ENCODE measurements at regions not wholly inside any gene's neighbourhood (a gene's known extent, or its start where the extent isn't known, plus 50 kb on each side); places are given as distances from the start of the nearest gene placed in this dataset.

GRCh38 chr14:71606575-71606974 lies 325.7 kb upstream of the RGS6 start:
- ATAC-seq (no peak), DNase-seq (no peak)
- 93% methylated on average over 4 of the region's 5 CpGs for WGBS (ENCODE audit: insufficient coverage)
- no peak for TF ChIP-seq CTCF (IDR thresholded peaks at IDR 0.05)
- H3K27ac Mint-ChIP-seq = no peak overlapping the region
- Histone ChIP-seq H3K36me3 (ENCODE audit: control insufficient read depth, insufficient read depth, low read length) (no peaks in the 10 kb centered on the region), H3K9me3 (ENCODE audit: control insufficient read depth, insufficient read depth, low read length) (no peaks in the 10 kb centered on the region), H3K4me3 (ENCODE audit: low read length) (no peak overlapping the region), H3K27ac (ENCODE audit: low read length) (no peak overlapping the region), H3K27me3 (ENCODE audit: control insufficient read depth, insufficient read depth, low read length) (no peaks in the 10 kb centered on the region), H3K4me1 (ENCODE audit: control insufficient read depth, insufficient read depth, low read length) (peaks cover 10% of the 10 kb centered on the region)
- H3K36me3 Mint-ChIP-seq = peaks cover 17% of the 10 kb centered on the region
- H3K27me3 Mint-ChIP-seq (ENCODE audit: low read depth in 2 of 2) = no peaks in the 10 kb centered on the region
- no peak overlapping the region for H3K4me3 Mint-ChIP-seq
- intact Hi-C loops (cut with micrococcal nuclease) = no loop called here
- H3K9me3 Mint-ChIP-seq = peaks cover 2 to 10% of the 10 kb centered on the region in 2 donors
- peaks cover 8 to 18% of the 10 kb centered on the region in 2 donors for H3K4me1 Mint-ChIP-seq

GRCh38 chr14:71607056-71607455 lies 325.2 kb upstream of the RGS6 start:
- H3K36me3 Mint-ChIP-seq = peaks cover 13% of the 10 kb centered on the region

GRCh38 chr14:71610149-71610548 lies 322.1 kb upstream of the RGS6 start:
- no peaks in the 10 kb centered on the region for H3K36me3 ChIP-seq (ENCODE audit: control insufficient read depth, insufficient read depth, low read length)
- TF ChIP-seq CTCF (IDR thresholded peaks at IDR 0.05) = no peak
- H3K27me3 Mint-ChIP-seq (ENCODE audit: low read depth in 2 of 2) = no peaks in the 10 kb centered on the region
- H3K27ac Mint-ChIP-seq = no peak overlapping the region
- intact Hi-C loops (cut with micrococcal nuclease) = no loop called here
- no peak overlapping the region for H3K4me3 Mint-ChIP-seq
- ATAC-seq = no peak
- peaks cover 10% of the 10 kb centered on the region for H3K4me1 ChIP-seq (ENCODE audit: control insufficient read depth, insufficient read depth, low read length)
- H3K9me3 ChIP-seq (ENCODE audit: control insufficient read depth, insufficient read depth, low read length) = no peaks in the 10 kb centered on the region
- H3K27ac ChIP-seq (ENCODE audit: low read length) = no peak overlapping the region
- no peaks in the 10 kb centered on the region for H3K27me3 ChIP-seq (ENCODE audit: control insufficient read depth, insufficient read depth, low read length)
- H3K4me3 ChIP-seq (ENCODE audit: low read length) = no peak overlapping the region
- peaks cover 0 to 2% of the 10 kb centered on the region in 2 donors for H3K9me3 Mint-ChIP-seq
- no peak for DNase-seq
- peaks cover 8 to 18% of the 10 kb centered on the region in 2 donors for H3K4me1 Mint-ChIP-seq
- peaks cover 5% of the 10 kb centered on the region for H3K36me3 Mint-ChIP-seq

More at GRCh38 chr14:71607056-71607455, 325.2 kb upstream of the RGS6 start:
- Histone ChIP-seq H3K4me3 (ENCODE audit: low read length) (no peak overlapping the region), H3K27me3 (ENCODE audit: control insufficient read depth, insufficient read depth, low read length) (no peaks in the 10 kb centered on the region), H3K4me1 (ENCODE audit: control insufficient read depth, insufficient read depth, low read length) (peaks cover 10% of the 10 kb centered on the region), H3K36me3 (ENCODE audit: control insufficient read depth, insufficient read depth, low read length) (no peaks in the 10 kb centered on the region), H3K27ac (ENCODE audit: low read length) (no peak overlapping the region), H3K9me3 (ENCODE audit: control insufficient read depth, insufficient read depth, low read length) (no peaks in the 10 kb centered on the region)
- no peak overlapping the region for H3K27ac Mint-ChIP-seq
- intact Hi-C loops (cut with micrococcal nuclease) = no loop called here
- DNase-seq (no peak), ATAC-seq (no peak)
- peaks cover 8 to 18% of the 10 kb centered on the region in 2 donors for H3K4me1 Mint-ChIP-seq
- H3K9me3 Mint-ChIP-seq = peaks cover 0 to 7% of the 10 kb centered on the region in 2 donors
- no peak overlapping the region for H3K4me3 Mint-ChIP-seq
- WGBS (ENCODE audit: insufficient coverage) = 55% methylated on average over 3 of the region's 3 CpGs
- H3K27me3 Mint-ChIP-seq (ENCODE audit: low read depth in 2 of 2) = no peaks in the 10 kb centered on the region
- no peak for TF ChIP-seq CTCF (IDR thresholded peaks at IDR 0.05)

GRCh38 chr14:71610797-71611196 lies 321.4 kb upstream of the RGS6 start:
- ATAC-seq (no peak), DNase-seq (no peak)
- peaks cover 8 to 18% of the 10 kb centered on the region in 2 donors for H3K4me1 Mint-ChIP-seq
- intact Hi-C loops (cut with micrococcal nuclease) = no loop called here
- H3K4me3 Mint-ChIP-seq = no peak overlapping the region
- peaks cover 8% of the 10 kb centered on the region for H3K4me1 ChIP-seq (ENCODE audit: control insufficient read depth, insufficient read depth, low read length)
- no peaks in the 10 kb centered on the region for H3K9me3 Mint-ChIP-seq
- H3K4me3 ChIP-seq (ENCODE audit: low read length) = no peak overlapping the region
- no peaks in the 10 kb centered on the region for H3K36me3 Mint-ChIP-seq
- H3K27me3 Mint-ChIP-seq (ENCODE audit: low read depth in 2 of 2) = no peaks in the 10 kb centered on the region
- H3K27ac Mint-ChIP-seq = no peak overlapping the region
- H3K27ac ChIP-seq (ENCODE audit: low read length) = no peak overlapping the region
- H3K9me3 ChIP-seq (ENCODE audit: control insufficient read depth, insufficient read depth, low read length) = no peaks in the 10 kb centered on the region
- no peak for TF ChIP-seq CTCF (IDR thresholded peaks at IDR 0.05)
- no peaks in the 10 kb centered on the region for H3K36me3 ChIP-seq (ENCODE audit: control insufficient read depth, insufficient read depth, low read length)
- WGBS (ENCODE audit: insufficient coverage) = 100% methylated on average over 1 of the region's 1 CpG
- H3K27me3 ChIP-seq (ENCODE audit: control insufficient read depth, insufficient read depth, low read length) = no peaks in the 10 kb centered on the region
